GM19035 (cell line): ENCODE measurements at regions not wholly inside any gene's neighbourhood (a gene's known extent, or its start where the extent isn't known, plus 50 kb on each side); places are given as distances from the start of the nearest gene placed in this dataset.

ENCODE experiments used
- ATAC-seq: cut with Tn5 transposase; IDR thresholded peaks from one replicate; pipeline ENCODE4 v1.9.1; 2021; ENCODE audit not compliant: unreplicated experiment

DNA sequence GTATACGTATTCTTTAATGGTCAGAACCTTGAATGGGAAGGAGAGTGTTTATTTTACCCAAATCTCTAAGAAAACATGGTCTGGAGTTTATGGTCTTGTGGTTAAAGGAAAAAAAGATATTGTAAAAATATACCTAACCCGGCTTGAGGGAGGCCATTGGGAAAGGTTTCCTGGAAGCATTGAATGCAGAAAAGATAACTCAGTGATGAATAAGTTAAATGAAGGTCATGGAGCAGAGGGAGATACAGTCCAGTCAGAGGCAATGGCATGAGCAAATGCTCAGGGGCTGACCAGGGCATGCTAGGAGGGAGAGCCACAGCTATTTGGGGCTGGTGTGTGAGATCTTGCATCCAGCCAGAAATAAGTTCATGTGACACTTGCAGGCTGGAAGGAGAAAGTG lies 430.4 kb upstream of the CDH5 start:
- ATAC-seq = no peak

DNA sequence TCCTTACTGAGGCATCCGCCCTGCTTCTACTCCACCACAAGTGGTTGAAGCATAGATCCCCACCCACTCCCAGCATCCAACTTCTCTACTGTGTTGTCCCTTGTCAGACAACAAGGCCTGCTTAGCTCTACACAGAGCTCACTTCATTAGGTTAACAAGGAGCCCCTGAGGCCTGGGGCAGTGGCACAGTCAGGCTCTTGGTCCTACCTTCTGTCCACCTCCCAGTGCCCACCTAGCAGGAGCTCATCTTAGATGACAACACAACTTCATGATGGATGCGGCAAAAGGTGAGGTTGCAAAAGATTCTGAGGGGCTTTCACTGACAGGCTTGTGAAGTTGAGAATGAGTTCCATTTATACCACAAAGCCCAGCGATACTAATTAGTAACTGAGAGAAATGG lies 432.0 kb upstream of the CDH5 start:
- no peak for ATAC-seq

DNA sequence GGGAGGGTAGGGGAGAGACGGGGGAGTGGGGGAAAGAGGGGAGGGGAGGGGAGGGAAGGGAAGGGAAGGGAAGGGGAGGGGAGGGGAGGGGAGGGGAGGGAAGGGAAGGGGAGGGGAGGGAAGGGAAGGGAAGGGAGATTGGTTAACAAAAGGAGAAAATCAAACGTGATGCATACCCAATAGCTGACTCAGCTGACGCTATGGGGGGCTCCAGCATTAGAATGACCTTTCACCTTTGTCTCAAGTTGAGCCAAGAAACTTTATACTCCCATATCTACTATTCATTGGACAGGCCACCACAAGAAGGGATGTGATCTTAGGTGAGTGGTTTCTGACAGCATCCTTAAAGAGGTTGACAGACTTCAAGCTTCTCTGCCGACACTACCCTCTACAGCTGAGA lies 432.8 kb upstream of the CDH5 start:
- ATAC-seq = no peak

DNA sequence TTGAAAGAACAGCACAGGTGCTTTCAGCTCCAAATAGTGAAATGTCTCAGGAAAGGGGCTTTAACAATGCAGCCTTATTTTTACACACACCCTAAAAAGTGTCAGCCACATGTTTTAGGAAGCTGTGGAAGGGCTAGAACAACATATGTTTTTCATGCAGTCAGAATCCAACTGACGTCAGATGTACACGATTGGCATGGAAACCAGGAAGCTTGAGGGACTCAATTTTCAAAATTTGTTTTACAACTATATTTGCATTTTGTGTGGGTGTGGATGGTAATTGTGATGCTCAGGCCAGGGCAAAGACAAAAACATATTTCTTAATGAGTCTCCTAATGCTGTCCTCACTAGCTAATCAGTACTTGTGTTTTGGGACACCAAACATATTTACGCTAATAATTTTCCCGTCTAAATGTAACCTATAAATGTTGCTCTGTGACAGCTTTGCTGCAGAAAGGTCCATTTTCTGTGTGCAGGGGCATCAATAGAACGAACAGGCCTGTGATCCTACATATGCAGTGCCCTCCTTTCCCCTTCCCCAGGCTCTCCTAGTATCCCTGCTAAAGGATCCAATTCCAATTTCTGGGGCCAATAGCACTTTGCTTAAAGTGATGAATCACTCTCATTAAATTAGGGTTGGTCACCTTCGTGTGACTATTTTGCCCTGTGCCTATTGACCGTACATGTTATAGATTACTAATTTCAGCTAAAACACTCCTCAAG lies 434.0 kb upstream of the CDH5 start:
- ATAC-seq = no peak

DNA sequence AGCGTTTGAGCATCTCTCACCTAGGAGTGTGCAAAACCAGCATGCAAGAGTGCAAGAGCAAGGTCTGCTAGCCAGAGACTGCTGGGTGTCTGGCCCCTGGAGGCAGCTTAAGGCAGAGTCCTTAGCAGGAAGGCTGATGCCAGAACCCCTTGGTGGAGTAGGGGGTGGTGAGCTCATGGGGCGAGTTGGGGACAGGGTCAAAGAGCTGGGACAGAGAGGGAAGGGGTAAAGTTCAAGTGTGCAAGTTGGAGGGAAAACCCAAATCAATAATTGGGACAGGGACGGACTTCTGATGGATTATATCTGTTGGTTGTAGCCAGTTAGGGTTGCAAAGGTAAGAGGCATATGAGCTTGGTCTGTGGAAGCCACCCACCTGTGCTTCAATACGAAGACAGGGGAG lies 443.6 kb upstream of the CDH5 start:
- ATAC-seq = no peak

DNA sequence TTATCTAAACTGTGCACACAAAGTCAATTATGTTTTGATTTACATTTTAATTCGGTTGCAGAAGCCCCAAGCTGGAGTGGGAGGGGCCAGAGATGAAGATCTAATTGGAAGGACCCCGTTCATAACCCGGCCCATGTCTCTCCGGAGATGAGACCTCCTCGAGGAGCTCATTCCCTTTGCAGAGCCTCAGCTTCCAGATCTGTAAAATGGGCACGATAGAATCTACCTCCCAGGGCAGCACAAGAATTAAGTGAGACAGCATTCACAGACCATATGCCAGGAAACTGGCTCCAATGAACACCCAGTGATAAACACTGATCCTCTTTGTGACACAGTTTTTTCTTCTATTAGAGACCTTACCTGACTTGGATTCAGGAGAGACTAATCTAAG lies 446.5 kb upstream of the CDH5 start:
- no peak for ATAC-seq

DNA sequence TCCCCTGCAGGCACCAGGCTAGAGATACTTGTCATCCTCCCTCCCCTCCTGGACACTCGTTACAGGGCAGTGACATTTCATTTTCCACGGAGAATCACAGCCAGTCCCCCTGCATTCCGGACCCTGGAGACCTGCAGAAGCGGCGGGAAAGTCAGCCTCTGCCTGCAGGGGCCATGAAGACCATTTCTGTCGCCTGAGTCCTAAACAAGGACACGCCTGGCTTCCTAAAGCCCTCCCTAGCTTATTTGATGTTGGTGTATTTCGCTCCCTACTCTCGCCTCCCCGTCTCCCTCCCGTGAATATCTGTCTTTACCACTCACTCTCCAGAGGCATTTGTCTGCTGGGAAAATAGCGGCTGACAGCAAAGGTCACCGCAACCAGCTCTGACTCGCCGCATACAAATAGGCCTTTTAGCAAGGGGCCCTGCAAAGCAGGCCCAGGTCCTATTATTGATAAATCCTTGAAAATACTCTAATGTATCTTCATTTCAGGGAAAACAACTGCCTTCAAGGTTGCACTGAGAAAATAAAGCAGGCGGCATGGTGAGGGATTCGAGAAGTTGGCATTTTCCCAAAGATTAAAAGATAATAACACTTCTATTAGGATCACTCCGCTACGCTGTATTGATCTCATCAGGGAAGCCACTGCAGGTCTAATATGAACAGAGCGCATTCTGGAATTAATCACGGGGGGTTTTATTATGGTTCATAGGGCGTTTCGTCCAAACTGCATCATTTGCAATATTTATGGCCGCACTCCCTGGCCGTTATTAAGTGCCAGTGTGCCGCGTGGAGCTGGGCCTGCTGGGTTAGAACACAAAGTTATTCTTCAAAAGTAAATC lies 447.1 kb upstream of the CDH5 start:
- ATAC-seq = no peak

DNA sequence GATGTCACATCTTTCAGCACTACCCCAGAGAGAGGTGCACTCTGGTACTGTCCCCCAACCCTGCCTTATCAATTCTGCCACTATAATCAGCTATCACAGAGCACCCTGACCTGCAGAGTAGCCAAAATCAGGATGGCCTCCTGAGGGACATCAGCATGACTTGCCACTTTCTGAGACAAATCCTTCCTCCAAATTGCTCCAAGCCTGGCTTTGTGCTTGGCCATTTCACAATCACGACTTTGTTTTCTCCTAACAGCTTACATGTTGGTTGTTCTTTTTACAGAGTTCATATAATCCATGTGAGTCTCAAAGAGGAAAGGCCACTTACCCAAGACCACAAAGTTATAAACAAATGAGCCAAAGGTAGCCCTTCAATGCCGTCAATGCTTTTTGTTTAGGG lies 449.0 kb upstream of the CDH5 start:
- no peak for ATAC-seq

DNA sequence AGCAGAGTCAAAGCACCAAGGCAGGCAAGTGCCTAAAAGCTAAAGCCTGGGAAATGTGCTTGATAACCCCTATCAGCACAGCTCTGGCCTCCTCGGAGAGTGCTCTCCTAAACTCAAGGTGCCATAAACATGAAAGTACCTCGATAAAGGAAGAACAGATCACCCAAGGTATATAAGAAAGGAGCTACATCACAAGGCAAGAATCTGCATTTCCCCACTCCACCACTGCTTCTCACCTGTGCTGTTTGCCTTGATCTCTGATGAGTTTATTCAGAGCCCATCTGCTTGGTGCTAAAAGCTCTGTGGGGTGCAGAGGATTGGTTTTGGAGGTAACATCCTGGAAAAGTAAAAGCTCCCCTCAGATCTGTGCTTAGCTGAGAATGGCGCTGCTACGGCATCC lies 449.5 kb upstream of the CDH5 start:
- no peak for ATAC-seq

DNA sequence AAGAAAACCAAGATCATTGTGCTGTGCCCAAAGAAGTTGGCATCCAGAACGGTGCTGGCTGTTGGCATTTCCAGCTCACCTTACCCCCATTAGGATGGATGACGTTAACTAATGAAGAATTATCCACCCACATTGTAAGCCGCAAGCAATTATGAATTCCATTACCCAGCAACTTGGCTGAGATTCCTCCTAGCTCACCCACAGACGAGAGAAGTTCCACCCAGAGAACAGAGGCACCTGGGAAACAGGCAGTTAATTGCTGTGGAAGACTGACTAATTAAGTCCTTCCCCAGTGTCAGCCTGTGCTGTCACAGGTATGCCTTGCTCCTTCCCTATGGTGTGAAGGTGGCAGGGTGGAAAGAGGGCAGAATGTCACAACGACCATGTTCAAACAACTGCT lies 456.2 kb upstream of the CDH5 start:
- no peak for ATAC-seq

DNA sequence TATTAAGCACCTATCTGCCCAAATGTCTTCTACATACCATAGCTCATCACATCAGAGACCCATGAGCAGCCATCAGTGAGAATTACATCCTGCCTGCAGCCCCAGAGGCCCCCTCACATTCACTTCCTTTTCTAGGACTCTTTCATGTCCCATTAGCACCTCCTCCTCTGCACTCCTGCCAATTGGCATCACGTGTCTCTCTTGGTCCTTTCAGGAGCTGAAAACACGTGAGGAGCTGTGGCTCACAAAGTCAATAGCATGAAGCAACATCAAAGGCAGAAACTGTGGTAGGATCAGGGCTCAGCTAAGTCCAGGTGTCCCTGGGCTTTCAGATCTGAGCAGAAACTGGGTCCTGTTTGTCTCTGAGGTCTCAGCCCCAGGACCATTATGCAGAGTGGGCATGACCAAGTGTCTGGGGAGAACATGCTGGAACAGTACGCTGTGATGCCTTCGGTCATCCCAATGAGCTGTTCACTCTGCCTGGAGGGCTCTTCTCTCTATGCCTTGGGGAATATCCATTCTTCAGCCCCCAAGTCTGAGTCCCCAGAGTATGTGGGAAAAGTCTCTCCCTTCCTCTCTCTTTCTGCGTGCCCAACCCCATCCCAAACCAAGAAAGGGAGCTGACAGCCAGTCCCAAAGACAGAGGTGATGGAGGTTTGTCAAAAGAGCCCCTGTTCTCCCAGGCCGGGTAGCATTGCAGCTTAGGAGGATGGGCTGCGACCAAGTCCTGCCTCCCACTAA lies 457.0 kb upstream of the CDH5 start:
- no peak for ATAC-seq

DNA sequence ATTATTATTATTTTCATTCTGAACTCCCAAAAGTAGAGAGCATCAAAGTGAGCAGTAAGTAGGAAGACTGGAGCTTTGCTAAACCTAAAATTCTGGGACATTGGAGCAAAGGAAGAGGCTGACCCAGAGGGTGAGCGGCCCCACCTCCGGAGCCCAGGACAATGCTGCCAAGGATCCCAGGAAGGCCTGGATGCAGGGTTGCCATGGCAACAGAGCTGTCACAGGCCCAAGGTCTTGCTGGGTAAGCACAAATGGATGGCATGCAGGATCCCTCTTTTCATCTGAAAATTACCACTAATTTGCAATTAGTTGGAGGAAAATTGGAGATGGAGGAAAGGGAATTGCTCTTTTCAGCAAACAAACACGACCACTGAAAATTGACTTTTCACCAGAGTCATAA lies 457.9 kb upstream of the CDH5 start:
- ATAC-seq = no peak

DNA sequence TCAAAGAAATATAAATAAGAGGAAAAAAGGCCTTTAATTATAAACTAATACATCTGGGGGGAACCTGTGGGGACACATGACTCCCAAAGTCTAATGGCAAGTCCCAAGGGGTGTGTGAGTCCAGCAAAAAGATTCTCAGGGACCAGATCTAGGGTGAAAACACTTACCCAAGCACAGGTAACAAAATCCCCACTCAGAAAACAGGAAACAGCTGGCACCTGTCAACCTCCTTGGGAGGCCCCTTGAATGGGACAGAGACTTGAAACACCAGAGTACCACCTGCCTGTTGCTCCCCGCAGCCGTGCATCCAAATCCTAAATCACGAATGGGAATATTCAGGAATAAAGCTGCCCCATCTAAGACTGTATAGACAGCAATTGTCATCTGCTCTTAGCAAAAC lies 461.2 kb upstream of the CDH5 start:
- no peak for ATAC-seq

DNA sequence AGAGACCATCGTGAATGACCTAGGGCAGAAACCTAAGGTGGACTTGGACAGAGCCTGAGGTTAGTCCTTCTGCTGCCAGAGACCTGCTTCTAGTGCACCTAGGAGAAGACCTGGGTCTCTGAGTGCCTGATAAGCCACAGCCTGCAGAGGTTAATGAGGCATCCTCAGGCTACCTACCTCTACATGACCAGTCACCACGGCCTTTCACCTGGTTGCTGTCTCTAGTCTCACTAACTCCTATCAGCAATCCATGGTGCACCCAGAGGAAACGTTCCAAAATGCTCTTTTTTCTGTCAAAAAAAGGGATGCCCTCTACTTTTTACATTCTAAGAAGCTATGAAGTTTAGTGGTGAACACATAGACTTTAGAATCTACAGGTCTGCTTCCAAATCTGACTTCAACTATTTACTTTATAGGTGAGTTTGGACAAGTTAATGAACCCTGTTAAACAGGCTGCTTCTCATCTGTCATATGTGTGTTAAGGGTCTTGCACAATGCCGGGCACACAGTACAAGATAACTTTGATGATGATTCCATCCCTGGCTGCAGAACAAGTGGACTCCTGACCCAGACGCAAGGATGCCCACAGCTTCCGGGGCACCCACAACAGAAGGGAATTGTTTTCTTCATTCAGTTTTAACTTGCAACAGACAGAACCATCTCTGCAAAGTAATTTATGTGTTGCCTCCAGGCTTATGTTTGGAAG lies 469.9 kb upstream of the CDH5 start:
- ATAC-seq = no peak

DNA sequence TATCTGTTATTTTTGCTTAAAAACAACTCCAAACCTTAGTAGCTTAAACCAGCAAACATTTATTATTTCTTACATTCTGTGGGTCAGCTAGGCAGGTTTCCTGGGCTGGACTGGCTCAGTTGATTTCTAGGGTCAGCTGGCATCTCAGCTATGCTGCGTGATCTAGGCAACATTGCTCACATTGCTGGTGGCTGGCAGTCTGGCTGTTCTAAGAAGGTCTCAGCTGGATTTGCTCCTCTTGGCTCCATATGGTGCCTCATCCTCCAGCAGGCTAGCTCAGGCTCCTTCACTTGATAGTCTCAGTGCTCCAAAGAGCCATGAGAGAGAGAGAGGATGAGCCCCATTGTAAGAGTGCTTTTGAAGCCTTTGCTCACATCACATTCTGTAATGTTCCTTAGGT lies 470.6 kb upstream of the CDH5 start:
- ATAC-seq = no peak

DNA sequence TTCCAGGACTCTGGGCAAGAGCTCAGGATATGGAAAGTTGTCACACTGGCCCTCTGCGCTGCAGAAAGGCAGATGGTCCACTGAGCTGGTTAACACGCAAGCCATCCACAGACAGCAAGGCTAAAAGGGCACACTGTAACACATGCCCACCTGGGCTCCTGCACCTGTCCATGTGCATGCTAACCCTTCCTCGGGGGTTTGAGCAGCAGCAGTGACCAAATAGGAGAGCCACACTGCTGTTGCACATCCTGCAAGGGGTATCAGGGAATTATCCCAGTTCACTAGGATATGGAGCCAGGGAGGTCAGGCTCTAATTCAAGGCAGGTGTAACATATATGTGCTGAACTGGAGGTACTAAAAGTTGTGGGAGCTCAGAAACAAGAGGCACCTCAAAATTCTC lies 471.0 kb upstream of the CDH5 start:
- no peak for ATAC-seq

DNA sequence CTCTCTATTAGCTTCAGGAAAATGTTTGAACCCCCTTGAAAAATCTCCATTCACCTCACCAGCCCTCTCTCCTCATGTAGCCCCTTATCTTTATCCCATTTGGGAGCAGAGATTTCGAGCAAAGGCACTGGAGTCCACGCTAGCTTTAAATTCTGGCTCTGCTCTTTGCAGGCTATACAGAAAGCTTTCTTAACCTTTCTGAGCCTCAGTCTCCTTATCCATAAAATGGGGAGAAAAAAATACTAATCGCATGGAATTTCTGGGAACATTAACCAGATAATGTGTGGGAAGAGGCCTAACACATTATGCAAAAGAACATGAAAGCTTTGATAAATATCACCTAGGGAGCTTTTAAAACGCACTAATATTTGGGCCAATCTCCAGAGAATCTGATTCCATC lies 476.3 kb upstream of the CDH5 start:
- no peak for ATAC-seq

DNA sequence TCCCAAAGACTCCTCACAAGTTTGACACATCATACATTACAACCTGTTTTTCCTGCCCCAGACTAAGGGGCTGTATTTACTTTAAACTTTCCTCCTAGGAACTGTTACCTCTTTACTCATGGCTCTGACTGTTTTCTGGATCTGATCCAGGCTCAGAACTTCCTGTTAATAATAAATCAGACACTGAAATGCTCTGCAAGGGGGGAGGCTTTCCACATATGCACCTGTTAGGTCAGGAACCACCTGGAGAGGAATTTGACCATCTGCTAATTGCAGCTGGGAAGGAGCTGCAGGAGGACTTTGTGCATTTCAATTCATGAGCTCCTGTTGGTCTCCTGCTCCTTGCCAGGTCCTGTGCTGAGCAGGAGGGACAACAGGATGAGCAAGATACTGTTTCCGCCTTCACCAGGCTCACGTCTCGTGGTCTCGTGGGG lies 476.9 kb upstream of the CDH5 start:
- no peak for ATAC-seq

DNA sequence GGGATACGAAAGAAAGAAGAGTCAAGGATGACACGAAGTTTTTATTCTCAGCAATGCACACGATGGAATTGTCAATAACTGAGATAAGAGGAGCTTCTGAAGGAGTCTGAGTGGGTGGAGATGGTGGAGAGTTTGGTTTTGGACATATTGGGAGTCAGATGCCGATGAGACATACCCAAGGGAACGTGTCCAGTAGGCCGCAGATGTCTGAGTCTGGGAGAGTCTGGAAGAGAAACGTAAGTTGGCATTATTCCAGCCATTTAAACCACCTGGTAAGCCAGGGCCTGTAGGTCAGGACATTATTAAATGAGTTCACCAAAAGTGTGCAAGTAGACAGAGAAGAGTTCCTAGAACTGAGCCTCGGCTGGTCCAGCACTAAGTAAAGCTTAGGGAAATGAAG lies 478.3 kb upstream of the CDH5 start:
- no peak for ATAC-seq

DNA sequence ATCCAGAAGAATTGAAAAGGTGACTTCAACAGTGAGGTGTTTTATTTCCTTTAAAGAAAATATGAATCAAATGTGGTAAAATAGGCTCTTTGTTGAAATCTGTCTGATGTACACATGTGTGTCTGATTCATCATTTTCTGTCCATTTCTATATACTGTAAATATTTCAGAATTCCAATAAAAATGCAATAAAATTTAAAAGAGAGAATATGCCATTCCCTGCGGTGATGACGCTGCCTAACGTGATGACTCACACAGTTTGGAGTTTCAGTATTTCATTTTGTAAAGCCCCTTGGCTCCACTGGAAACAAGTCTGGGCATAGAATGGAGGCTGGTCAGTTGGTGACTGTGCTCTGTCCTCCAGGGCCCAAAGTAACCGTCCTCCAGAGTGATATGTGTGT lies 482.5 kb upstream of the CDH5 start:
- ATAC-seq = no peak

DNA sequence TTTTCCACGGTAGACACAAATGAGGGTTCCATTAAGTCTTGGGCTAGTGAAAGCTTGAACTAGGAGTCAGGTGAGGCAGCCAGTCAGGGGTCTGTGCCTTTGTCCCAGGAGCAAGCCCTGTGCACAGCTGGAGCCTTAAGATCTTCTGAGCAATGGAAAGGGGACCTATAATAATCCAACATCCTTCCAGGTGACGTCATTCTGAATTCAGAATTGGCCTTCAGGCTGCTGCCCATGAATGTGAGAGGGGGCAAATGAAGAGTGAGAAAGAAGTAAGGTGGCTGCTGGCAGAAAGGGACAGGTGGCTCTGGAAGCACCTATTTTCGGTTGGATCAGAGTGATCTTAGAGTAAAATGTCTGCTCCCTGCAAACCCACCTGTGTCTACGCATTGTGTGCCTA lies 488.1 kb upstream of the CDH5 start:
- no peak for ATAC-seq
